ENCODE measurements at regions not wholly inside any gene's neighbourhood (a gene's known extent, or its start where the extent isn't known, plus 50 kb on each side); places are given as distances from the start of the nearest gene placed in this dataset.
A peak's percentile ranks its signal among the peaks of the same experiment; 100 is the strongest.

GRCh38 chr12:116404247-116404646 lies 126.8 kb upstream of the MED13L start:
- no peak for DNase-seq
- no peak for TF ChIP-seq CTCF (IDR thresholded peaks at IDR 0.05)
- no peak for TF ChIP-seq POLR2A (IDR thresholded peaks at IDR 0.05)
- intact Hi-C loops (cut with DNase I; ENCODE audit: low total_unique reads), result no loop called here
- Histone ChIP-seq H3K36me3 (no peaks in the 10 kb centered on the region), H3K27ac (no peak overlapping the region), H3K4me1 (no peaks in the 10 kb centered on the region), H3K4me3 (no peak overlapping the region), H3K9me3 (no peaks in the 10 kb centered on the region), H3K27me3 (no peaks in the 10 kb centered on the region)

- no peak for DNase-seq
- no peaks in the 10 kb centered on the region for H3K9me3 ChIP-seq
- H3K36me3 ChIP-seq, result no peaks in the 10 kb centered on the region
- TF ChIP-seq POLR2A (IDR thresholded peaks at IDR 0.05) (no peak), CTCF (IDR thresholded peaks at IDR 0.05) (no peak)
- H3K27me3 ChIP-seq, result no peaks in the 10 kb centered on the region
- no peak overlapping the region for H3K27ac ChIP-seq
- no peaks in the 10 kb centered on the region for H3K4me1 ChIP-seq
- intact Hi-C loops (cut with DNase I; ENCODE audit: low total_unique reads), result no loop called here
- no peak overlapping the region for H3K4me3 ChIP-seq
Measured at GRCh38 chr12:116404913-116405611, 127.6 kb upstream of the MED13L start.

- no peaks in the 10 kb centered on the region for H3K9me3 ChIP-seq
- H3K4me1 ChIP-seq, result no peaks in the 10 kb centered on the region
- intact Hi-C loops (cut with DNase I; ENCODE audit: low total_unique reads), result no loop called here
- TF ChIP-seq POLR2A (IDR thresholded peaks at IDR 0.05) (no peak), CTCF (IDR thresholded peaks at IDR 0.05) (no peak)
- peak overlapping the region in 1 of 2 donors; percentile 6 for H3K27ac ChIP-seq
- DNase-seq, result peak; percentile 90 to 92
- H3K36me3 ChIP-seq, result no peaks in the 10 kb centered on the region
- H3K4me3 ChIP-seq, result no peak overlapping the region
- H3K27me3 ChIP-seq, result no peaks in the 10 kb centered on the region
Measured at GRCh38 chr12:116406529-116406928, 129.0 kb upstream of the MED13L start.

DNA sequence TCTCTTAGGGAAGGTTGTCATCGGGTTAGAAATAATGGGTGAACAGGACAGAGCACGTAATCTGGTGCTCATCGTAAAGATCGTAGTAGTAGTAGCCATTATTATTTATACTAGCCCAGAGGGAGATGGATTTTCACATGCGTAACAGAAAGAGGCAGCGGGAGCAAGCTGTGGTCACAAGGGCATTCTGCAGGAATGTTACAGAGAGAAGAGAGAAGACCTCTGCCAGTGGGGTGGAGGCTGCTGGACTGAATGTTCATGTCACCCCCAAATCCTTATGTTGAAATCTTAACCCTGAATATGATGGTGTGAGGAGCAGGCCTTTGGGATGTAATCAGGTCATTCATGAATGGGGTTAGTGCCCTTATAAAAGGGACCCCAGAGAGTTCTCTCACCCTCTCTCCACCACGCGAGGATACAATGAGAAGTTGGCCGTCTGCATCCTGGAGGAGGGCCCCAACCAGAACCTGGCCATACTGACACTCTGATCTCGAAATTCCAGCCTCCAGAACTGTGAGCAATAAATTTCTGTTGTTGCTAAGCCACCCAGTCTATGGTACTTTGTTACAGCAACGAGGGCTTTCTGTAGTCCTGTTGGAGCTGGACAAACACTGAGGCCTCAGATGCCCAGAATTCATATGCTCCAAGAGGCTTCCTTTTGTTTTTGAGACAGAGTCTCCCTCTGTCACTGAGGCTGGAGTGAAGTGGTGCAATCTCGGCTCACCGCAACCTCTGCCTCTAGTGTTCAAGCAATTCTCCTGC lies 131.2 kb upstream of the MED13L start:
- intact Hi-C loops (cut with DNase I; ENCODE audit: low total_unique reads), result no loop called here
- Histone ChIP-seq H3K27ac (no peak overlapping the region), H3K36me3 (no peaks in the 10 kb centered on the region), H3K4me3 (no peak overlapping the region), H3K9me3 (no peaks in the 10 kb centered on the region), H3K27me3 (no peaks in the 10 kb centered on the region), H3K4me1 (no peaks in the 10 kb centered on the region)
- no peak for DNase-seq
- TF ChIP-seq POLR2A (IDR thresholded peaks at IDR 0.05) (no peak), CTCF (IDR thresholded peaks at IDR 0.05) (no peak)

DNA sequence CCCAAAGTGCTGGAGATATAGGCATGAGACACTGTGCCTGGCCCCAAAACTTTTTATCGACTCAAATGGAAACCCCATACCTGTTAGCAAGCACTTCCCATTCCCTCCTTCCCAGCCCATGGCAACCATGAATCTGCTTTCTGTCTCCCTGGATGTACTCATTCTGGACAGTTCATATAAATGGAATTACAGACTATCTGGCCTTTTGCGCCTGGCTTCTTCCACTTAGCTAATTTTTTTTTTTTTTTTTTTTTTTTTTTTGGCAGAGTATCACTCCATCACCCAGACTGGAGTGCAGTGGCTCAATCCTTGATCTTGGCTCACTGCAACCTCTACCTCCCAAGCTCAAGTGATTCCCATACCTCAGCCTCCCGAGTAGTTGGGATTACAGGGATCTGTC lies 134.5 kb upstream of the MED13L start:
- H3K27ac ChIP-seq, result peak overlapping the region in 1 of 2 donors; percentile 54
- no peaks in the 10 kb centered on the region for H3K36me3 ChIP-seq
- H3K4me1 ChIP-seq, result no peaks in the 10 kb centered on the region
- TF ChIP-seq CTCF (IDR thresholded peaks at IDR 0.05) (no peak), POLR2A (IDR thresholded peaks at IDR 0.05) (no peak)
- intact Hi-C loops (cut with DNase I; ENCODE audit: low total_unique reads), result no loop called here
- no peak overlapping the region for H3K4me3 ChIP-seq
- no peaks in the 10 kb centered on the region for H3K27me3 ChIP-seq
- H3K9me3 ChIP-seq, result no peaks in the 10 kb centered on the region
- DNase-seq, result no peak
